ENCODE measurements at regions not wholly inside any gene's neighbourhood (a gene's known extent, or its start where the extent isn't known, plus 50 kb on each side); places are given as distances from the start of the nearest gene placed in this dataset.
"Not testable (repeated sequence)": the region's sequence is repeated elsewhere in the genome, so short reads cannot be mapped to it uniquely, and the experiment has no call there.

GRCh38 chr2:82345910-82346309, 2041.4 kb upstream of the LRRTM1 start:
- H3K27me3 ChIP-seq (ENCODE audit: control insufficient read depth in 1 of 2, insufficient read depth in 2 of 2, low read length in 2 of 2) = no peaks in the 10 kb centered on the region
- H3K9ac ChIP-seq (ENCODE audit: low read depth in 1 of 2, low read length in 2 of 2) = no peak overlapping the region
- H3K4me3 ChIP-seq (ENCODE audit: low read depth in 1 of 2, low read length in 2 of 2) = no peak overlapping the region
- no peak overlapping the region for H3K27ac ChIP-seq (ENCODE audit: low read depth, low read length)
- H3K4me1 ChIP-seq (ENCODE audit: control insufficient read depth in 1 of 2, insufficient read depth in 2 of 2, low read length in 2 of 2) = no peaks in the 10 kb centered on the region
- no peaks in the 10 kb centered on the region for H3K36me3 ChIP-seq (ENCODE audit: control insufficient read depth in 1 of 2, insufficient read depth in 2 of 2, low read length in 2 of 2)
- no peaks in the 10 kb centered on the region for H3K9me3 ChIP-seq (ENCODE audit: control insufficient read depth in 1 of 2, low read length in 2 of 2)

- Histone ChIP-seq H3K4me3 (ENCODE audit: low read depth in 1 of 2, low read length in 2 of 2) (no peak overlapping the region), H3K9ac (ENCODE audit: low read depth in 1 of 2, low read length in 2 of 2) (no peak overlapping the region), H3K9me3 (ENCODE audit: control insufficient read depth in 1 of 2, low read length in 2 of 2) (no peaks in the 10 kb centered on the region), H3K27me3 (ENCODE audit: control insufficient read depth in 1 of 2, insufficient read depth in 2 of 2, low read length in 2 of 2) (no peaks in the 10 kb centered on the region), H3K36me3 (ENCODE audit: control insufficient read depth in 1 of 2, insufficient read depth in 2 of 2, low read length in 2 of 2) (no peaks in the 10 kb centered on the region), H3K27ac (ENCODE audit: low read depth, low read length) (no peak overlapping the region), H3K4me1 (ENCODE audit: control insufficient read depth in 1 of 2, insufficient read depth in 2 of 2, low read length in 2 of 2) (no peaks in the 10 kb centered on the region)
Measured at GRCh38 chr2:82344670-82345069, 2040.1 kb upstream of the LRRTM1 start.

DNA sequence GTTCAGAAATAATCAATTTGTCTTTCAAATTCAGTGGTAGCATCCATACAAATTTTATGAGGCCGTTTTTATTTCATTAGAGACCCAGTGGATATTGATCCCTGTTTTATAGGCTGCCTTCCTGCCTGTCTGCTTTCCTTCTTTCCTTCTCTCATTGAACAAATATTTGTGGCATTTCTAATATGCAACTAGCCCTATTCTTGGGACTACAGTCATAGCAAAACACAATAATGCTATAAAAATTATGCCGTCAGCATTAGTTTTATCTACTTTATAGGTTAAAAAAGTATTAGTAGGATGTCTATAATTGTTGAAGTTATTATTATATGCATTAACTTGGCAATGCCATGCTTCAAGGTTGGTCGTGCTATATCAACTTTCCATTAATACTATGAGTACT, 2037.8 kb upstream of the LRRTM1 start:
- Histone ChIP-seq H3K9me3 (ENCODE audit: control insufficient read depth in 1 of 2, low read length in 2 of 2) (no peaks in the 10 kb centered on the region), H3K4me3 (ENCODE audit: low read depth in 1 of 2, low read length in 2 of 2) (no peak overlapping the region), H3K4me1 (ENCODE audit: control insufficient read depth in 1 of 2, insufficient read depth in 2 of 2, low read length in 2 of 2) (no peaks in the 10 kb centered on the region), H3K27ac (ENCODE audit: low read depth, low read length) (no peak overlapping the region), H3K36me3 (ENCODE audit: control insufficient read depth in 1 of 2, insufficient read depth in 2 of 2, low read length in 2 of 2) (no peaks in the 10 kb centered on the region), H3K9ac (ENCODE audit: low read depth in 1 of 2, low read length in 2 of 2) (no peak overlapping the region), H3K27me3 (ENCODE audit: control insufficient read depth in 1 of 2, insufficient read depth in 2 of 2, low read length in 2 of 2) (no peaks in the 10 kb centered on the region)

GRCh38 chr2:82340578-82341053, 2036.1 kb upstream of the LRRTM1 start:
- Histone ChIP-seq H3K9ac (ENCODE audit: low read depth in 1 of 2, low read length in 2 of 2) (no peak overlapping the region), H3K4me1 (ENCODE audit: control insufficient read depth in 1 of 2, insufficient read depth in 2 of 2, low read length in 2 of 2) (no peaks in the 10 kb centered on the region), H3K27ac (ENCODE audit: low read depth, low read length) (no peak overlapping the region)

GRCh38 chr2:82339805-82340204, 2035.3 kb upstream of the LRRTM1 start:
- Histone ChIP-seq H3K27me3 (ENCODE audit: control insufficient read depth in 1 of 2, insufficient read depth in 2 of 2, low read length in 2 of 2) (no peaks in the 10 kb centered on the region), H3K9ac (ENCODE audit: low read depth in 1 of 2, low read length in 2 of 2) (no peak overlapping the region), H3K9me3 (ENCODE audit: control insufficient read depth in 1 of 2, low read length in 2 of 2) (no peaks in the 10 kb centered on the region), H3K4me3 (ENCODE audit: low read depth in 1 of 2, low read length in 2 of 2) (no peak overlapping the region), H3K27ac (ENCODE audit: low read depth, low read length) (no peak overlapping the region), H3K36me3 (ENCODE audit: control insufficient read depth in 1 of 2, insufficient read depth in 2 of 2, low read length in 2 of 2) (no peaks in the 10 kb centered on the region), H3K4me1 (ENCODE audit: control insufficient read depth in 1 of 2, insufficient read depth in 2 of 2, low read length in 2 of 2) (no peaks in the 10 kb centered on the region)

More at GRCh38 chr2:82340578-82341053, 2036.1 kb upstream of the LRRTM1 start:
- H3K36me3 ChIP-seq (ENCODE audit: control insufficient read depth in 1 of 2, insufficient read depth in 2 of 2, low read length in 2 of 2) = no peaks in the 10 kb centered on the region
- H3K27me3 ChIP-seq (ENCODE audit: control insufficient read depth in 1 of 2, insufficient read depth in 2 of 2, low read length in 2 of 2) = no peaks in the 10 kb centered on the region
- H3K4me3 ChIP-seq (ENCODE audit: low read depth in 1 of 2, low read length in 2 of 2) = no peak overlapping the region
- H3K9me3 ChIP-seq (ENCODE audit: control insufficient read depth in 1 of 2, low read length in 2 of 2) = no peaks in the 10 kb centered on the region

DNA sequence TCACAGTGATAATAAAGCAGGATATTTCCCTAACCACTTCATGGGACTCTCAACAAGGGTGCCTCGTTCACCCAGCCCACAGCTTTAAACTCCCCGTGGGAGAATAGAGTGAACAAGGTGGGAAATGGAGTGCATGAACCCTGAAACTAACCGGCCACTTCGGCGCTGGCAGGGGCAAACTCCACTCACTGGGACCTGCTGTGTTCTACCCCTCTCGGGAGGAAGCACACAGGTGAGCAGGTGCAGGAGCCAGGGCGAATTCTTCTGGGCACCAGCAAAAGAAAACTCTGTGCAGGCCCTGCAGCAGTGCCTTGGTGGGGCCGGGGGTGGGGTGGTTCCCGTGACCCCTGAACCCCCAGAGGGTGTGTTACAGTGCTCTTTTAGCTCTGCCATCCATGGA, 2029.1 kb upstream of the LRRTM1 start:
- no peaks in the 10 kb centered on the region for H3K4me1 ChIP-seq (ENCODE audit: control insufficient read depth in 1 of 2, insufficient read depth in 2 of 2, low read length in 2 of 2)
- no peak overlapping the region for H3K27ac ChIP-seq (ENCODE audit: low read depth, low read length)
- H3K36me3 ChIP-seq (ENCODE audit: control insufficient read depth in 1 of 2, insufficient read depth in 2 of 2, low read length in 2 of 2) = no peaks in the 10 kb centered on the region
- H3K4me3 ChIP-seq (ENCODE audit: low read depth in 1 of 2, low read length in 2 of 2) = no peak overlapping the region
- H3K27me3 ChIP-seq (ENCODE audit: control insufficient read depth in 1 of 2, insufficient read depth in 2 of 2, low read length in 2 of 2) = no peaks in the 10 kb centered on the region
- no peaks in the 10 kb centered on the region for H3K9me3 ChIP-seq (ENCODE audit: control insufficient read depth in 1 of 2, low read length in 2 of 2)
- H3K9ac ChIP-seq (ENCODE audit: low read depth in 1 of 2, low read length in 2 of 2) = no peak overlapping the region

- no peaks in the 10 kb centered on the region for H3K9me3 ChIP-seq (ENCODE audit: control insufficient read depth in 1 of 2, low read length in 2 of 2)
- H3K4me1 ChIP-seq (ENCODE audit: control insufficient read depth in 1 of 2, insufficient read depth in 2 of 2, low read length in 2 of 2) = no peaks in the 10 kb centered on the region
- H3K36me3 ChIP-seq (ENCODE audit: control insufficient read depth in 1 of 2, insufficient read depth in 2 of 2, low read length in 2 of 2) = no peaks in the 10 kb centered on the region
- H3K27ac ChIP-seq (ENCODE audit: low read depth, low read length) = no peak overlapping the region
- H3K4me3 ChIP-seq (ENCODE audit: low read depth in 1 of 2, low read length in 2 of 2) = no peak overlapping the region
- H3K27me3 ChIP-seq (ENCODE audit: control insufficient read depth in 1 of 2, insufficient read depth in 2 of 2, low read length in 2 of 2) = no peaks in the 10 kb centered on the region
- H3K9ac ChIP-seq (ENCODE audit: low read depth in 1 of 2, low read length in 2 of 2) = no peak overlapping the region
Measured at GRCh38 chr2:82330155-82330554, 2025.6 kb upstream of the LRRTM1 start.

- H3K27ac ChIP-seq (ENCODE audit: low read depth, low read length); H3K36me3 ChIP-seq (ENCODE audit: control insufficient read depth in 1 of 2, insufficient read depth in 2 of 2, low read length in 2 of 2); H3K9ac ChIP-seq (ENCODE audit: low read depth in 1 of 2, low read length in 2 of 2); H3K9me3 ChIP-seq (ENCODE audit: control insufficient read depth in 1 of 2, low read length in 2 of 2); H3K4me1 ChIP-seq (ENCODE audit: control insufficient read depth in 1 of 2, insufficient read depth in 2 of 2, low read length in 2 of 2); H3K4me3 ChIP-seq (ENCODE audit: low read depth in 1 of 2, low read length in 2 of 2); H3K27me3 ChIP-seq (ENCODE audit: control insufficient read depth in 1 of 2, insufficient read depth in 2 of 2, low read length in 2 of 2): not testable (repeated sequence)
Measured at GRCh38 chr2:82326180-82326767, 2021.7 kb upstream of the LRRTM1 start.

GRCh38 chr2:82320296-82320695, 2015.7 kb upstream of the LRRTM1 start:
- Histone ChIP-seq H3K27me3 (ENCODE audit: control insufficient read depth in 1 of 2, insufficient read depth in 2 of 2, low read length in 2 of 2) (no peaks in the 10 kb centered on the region), H3K4me3 (ENCODE audit: low read depth in 1 of 2, low read length in 2 of 2) (no peak overlapping the region), H3K9me3 (ENCODE audit: control insufficient read depth in 1 of 2, low read length in 2 of 2) (no peaks in the 10 kb centered on the region), H3K36me3 (ENCODE audit: control insufficient read depth in 1 of 2, insufficient read depth in 2 of 2, low read length in 2 of 2) (no peaks in the 10 kb centered on the region), H3K4me1 (ENCODE audit: control insufficient read depth in 1 of 2, insufficient read depth in 2 of 2, low read length in 2 of 2) (no peaks in the 10 kb centered on the region), H3K27ac (ENCODE audit: low read depth, low read length) (no peak overlapping the region), H3K9ac (ENCODE audit: low read depth in 1 of 2, low read length in 2 of 2) (no peak overlapping the region)

- Histone ChIP-seq H3K27ac (ENCODE audit: low read depth, low read length) (no peak overlapping the region), H3K9me3 (ENCODE audit: control insufficient read depth in 1 of 2, low read length in 2 of 2) (no peaks in the 10 kb centered on the region), H3K9ac (ENCODE audit: low read depth in 1 of 2, low read length in 2 of 2) (no peak overlapping the region), H3K27me3 (ENCODE audit: control insufficient read depth in 1 of 2, insufficient read depth in 2 of 2, low read length in 2 of 2) (no peaks in the 10 kb centered on the region), H3K4me3 (ENCODE audit: low read depth in 1 of 2, low read length in 2 of 2) (no peak overlapping the region), H3K4me1 (ENCODE audit: control insufficient read depth in 1 of 2, insufficient read depth in 2 of 2, low read length in 2 of 2) (no peaks in the 10 kb centered on the region), H3K36me3 (ENCODE audit: control insufficient read depth in 1 of 2, insufficient read depth in 2 of 2, low read length in 2 of 2) (no peaks in the 10 kb centered on the region)
Measured at GRCh38 chr2:82317012-82317411, 2012.5 kb upstream of the LRRTM1 start.

GRCh38 chr2:82316586-82316985, 2012.0 kb upstream of the LRRTM1 start:
- no peaks in the 10 kb centered on the region for H3K9me3 ChIP-seq (ENCODE audit: control insufficient read depth in 1 of 2, low read length in 2 of 2)
- no peak overlapping the region for H3K9ac ChIP-seq (ENCODE audit: low read depth in 1 of 2, low read length in 2 of 2)
- H3K27me3 ChIP-seq (ENCODE audit: control insufficient read depth in 1 of 2, insufficient read depth in 2 of 2, low read length in 2 of 2) = no peaks in the 10 kb centered on the region
- no peaks in the 10 kb centered on the region for H3K4me1 ChIP-seq (ENCODE audit: control insufficient read depth in 1 of 2, insufficient read depth in 2 of 2, low read length in 2 of 2)
- H3K36me3 ChIP-seq (ENCODE audit: control insufficient read depth in 1 of 2, insufficient read depth in 2 of 2, low read length in 2 of 2) = no peaks in the 10 kb centered on the region
- H3K27ac ChIP-seq (ENCODE audit: low read depth, low read length) = no peak overlapping the region
- no peak overlapping the region for H3K4me3 ChIP-seq (ENCODE audit: low read depth in 1 of 2, low read length in 2 of 2)

All from duodenal mucosa (tissue), 2 donors.